ENCODE measurements at regions not wholly inside any gene's neighbourhood (a gene's known extent, or its start where the extent isn't known, plus 50 kb on each side); places are given as distances from the start of the nearest gene placed in this dataset.

DNA sequence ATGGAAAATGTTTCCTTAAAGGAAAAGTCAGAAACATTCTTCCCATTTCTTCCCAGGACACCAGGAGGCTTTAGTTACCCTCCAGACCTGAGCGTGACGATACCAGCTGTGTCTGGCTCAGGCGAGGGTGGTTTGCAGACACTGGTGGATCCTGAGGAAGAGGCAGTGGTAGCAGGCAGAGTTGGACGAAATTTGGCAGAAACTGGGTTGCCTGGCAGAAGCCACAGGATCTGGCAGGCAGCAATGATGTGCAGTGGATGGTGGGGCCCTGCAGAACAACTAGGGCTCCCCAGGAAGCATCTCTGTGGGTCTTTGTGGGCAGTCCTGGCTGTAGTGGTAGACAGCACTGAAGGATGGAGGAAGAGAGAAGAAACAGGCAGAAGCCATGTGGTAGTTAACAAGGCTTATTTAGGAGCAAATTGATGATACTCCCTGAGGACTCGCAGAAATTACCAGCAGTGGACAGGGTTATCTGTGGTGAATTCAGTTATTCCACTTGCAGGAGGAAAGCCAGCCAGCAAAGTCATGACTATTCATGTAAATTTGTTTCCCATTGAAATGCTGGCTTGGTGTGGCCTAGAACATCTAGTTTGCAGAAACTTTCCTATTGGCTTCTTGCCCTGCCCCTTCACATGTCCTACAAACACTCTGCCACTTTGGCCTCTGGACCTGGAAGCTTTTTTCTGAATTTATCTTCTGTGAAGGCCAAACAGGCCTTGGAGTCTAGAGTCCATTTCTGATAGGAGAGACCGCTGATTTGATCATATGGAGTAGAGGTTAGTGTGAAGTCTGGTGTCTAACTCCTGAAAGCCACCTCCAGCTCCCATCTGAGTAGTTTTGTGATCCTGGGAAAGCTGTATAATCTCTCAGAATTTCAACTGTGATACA lies 212.0 kb downstream of the DMRT2 start:
- DNase-seq (ENCODE audit: low read depth in 1 of 2, low spot score in 1 of 2) (no peak), ATAC-seq (no peak), FAIRE-seq (no peak)
- no peak overlapping the region for H3K27ac ChIP-seq
- H3K4me3 ChIP-seq = no peak overlapping the region
- TF ChIP-seq CBX2 (IDR thresholded peaks at IDR 0.05; ENCODE audit: borderline replicate concordance, low read depth) (no peak), EP300 (IDR thresholded peaks at IDR 0.05) (no peak), REST (IDR thresholded peaks at IDR 0.05) (no peak), HES2 (IDR thresholded peaks at IDR 0.05) (no peak), RCOR1 (IDR thresholded peaks at IDR 0.05; ENCODE audit: low read depth, low read length) (no peak), NPAS2 (CRISPR knock-in tag; IDR thresholded peaks at IDR 0.05; ENCODE audit: borderline replicate concordance) (no peak), EHF (CRISPR knock-in tag; IDR thresholded peaks at IDR 0.05) (no peak), JUN (IDR thresholded peaks at IDR 0.05) (no peak), NR3C1 (IDR thresholded peaks at IDR 0.05) (no peak), JUNB (IDR thresholded peaks at IDR 0.05) (no peak), ESRRA (IDR thresholded peaks at IDR 0.05; ENCODE audit: borderline replicate concordance, low read length) (no peak), EHMT2 (IDR thresholded peaks at IDR 0.05; ENCODE audit: low read depth) (no peak), HEYL (CRISPR knock-in tag; IDR thresholded peaks at IDR 0.05) (no peak), NFE2L2 (conservative IDR thresholded peaks at IDR 0.05; ENCODE audit: low read length) (no peak), ZSCAN20 (CRISPR knock-in tag; IDR thresholded peaks at IDR 0.05) (no peak), HOXA7 (CRISPR knock-in tag; IDR thresholded peaks at IDR 0.05) (no peak), ZC3H11A (IDR thresholded peaks at IDR 0.05) (no peak), ZFP36 (IDR thresholded peaks at IDR 0.05; ENCODE audit: borderline replicate concordance, partially characterized antibody) (no peak), FOSL2 (IDR thresholded peaks at IDR 0.05) (no peak), FOSL2 (CRISPR knock-in tag; IDR thresholded peaks at IDR 0.05) (no peak)
- TF ChIP-seq, protein P1, sequence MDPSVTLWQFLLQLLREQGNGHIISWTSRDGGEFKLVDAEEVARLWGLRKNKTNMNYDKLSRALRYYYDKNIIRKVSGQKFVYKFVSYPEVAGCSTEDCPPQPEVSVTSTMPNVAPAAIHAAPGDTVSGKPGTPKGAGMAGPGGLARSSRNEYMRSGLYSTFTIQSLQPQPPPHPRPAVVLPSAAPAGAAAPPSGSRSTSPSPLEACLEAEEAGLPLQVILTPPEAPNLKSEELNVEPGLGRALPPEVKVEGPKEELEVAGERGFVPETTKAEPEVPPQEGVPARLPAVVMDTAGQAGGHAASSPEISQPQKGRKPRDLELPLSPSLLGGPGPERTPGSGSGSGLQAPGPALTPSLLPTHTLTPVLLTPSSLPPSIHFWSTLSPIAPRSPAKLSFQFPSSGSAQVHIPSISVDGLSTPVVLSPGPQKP (IDR thresholded peaks at IDR 0.05; ENCODE audit: low read depth, low read length) = no peak
- CTCF ChIA-PET = no interaction called here
- H3K4me1 ChIP-seq = no peaks in the 10 kb centered on the region
- no peak overlapping the region for H3K4me2 ChIP-seq
- POLR2A ChIA-PET = no interaction called here
- no peaks in the 10 kb centered on the region for H3K9me3 ChIP-seq
- 20% methylated on average over 6 of the region's 6 CpGs for WGBS (ENCODE audit: missing lambda C conversion rate)

GRCh38 chr9:1267141-1267570 lies 217.0 kb downstream of the DMRT2 start:
- 27% methylated on average over 3 of the region's 3 CpGs for WGBS (ENCODE audit: missing lambda C conversion rate)
- no peak for ATAC-seq
- Histone ChIP-seq H3K27ac (no peak overlapping the region), H3K9me3 (no peaks in the 10 kb centered on the region), H3K4me1 (no peaks in the 10 kb centered on the region), H3K4me3 (no peak overlapping the region), H3K4me2 (no peak overlapping the region)
- TF ChIP-seq GATA3 (IDR thresholded peaks at IDR 0.05; ENCODE audit: borderline replicate concordance) (no peak), KDM5A (IDR thresholded peaks at IDR 0.05) (no peak), HMGXB4 (CRISPR knock-in tag; IDR thresholded peaks at IDR 0.05; ENCODE audit: borderline replicate concordance) (no peak)
- no peak for FAIRE-seq
- CTCF ChIA-PET = interaction anchor here (0.8 kb wide), 1 partner anchor 1774 kb away, joined by 4 read pairs; no protein-coding TSS in a partner anchor
- POLR2A ChIA-PET = no interaction called here
- no peak for DNase-seq (ENCODE audit: low read depth in 1 of 2, low spot score in 1 of 2)

Measured in A549 (cell line).